Left forelimb (tissue), 1 donor: ENCODE measurements at regions not wholly inside any gene's neighbourhood (a gene's known extent, or its start where the extent isn't known, plus 50 kb on each side); places are given as distances from the start of the nearest gene placed in this dataset.

Source experiments
- DNase-seq: peaks from one replicate; pipeline ENCODE4 v3.0.0-alpha.2; 2018; ENCODE audit warnings: low spot score

GRCh38 chr4:185894481-185894880 is 82.5 kb upstream of the SORBS2 start:
- no peak for DNase-seq

GRCh38 chr4:185895351-185895750 is 83.4 kb upstream of the SORBS2 start:
- no peak for DNase-seq

GRCh38 chr4:185895866-185896265 is 83.9 kb upstream of the SORBS2 start:
- DNase-seq, result no peak

- DNase-seq, result no peak
Measured at GRCh38 chr4:185896817-185897488, 85.0 kb upstream of the SORBS2 start.

- no peak for DNase-seq
Measured at GRCh38 chr4:185898413-185898812, 86.4 kb upstream of the SORBS2 start.

- DNase-seq, result no peak
Measured at GRCh38 chr4:185899833-185900232, 87.8 kb upstream of the SORBS2 start.

- no peak for DNase-seq
Measured at GRCh38 chr4:185902654-185903053, 90.7 kb upstream of the SORBS2 start.

GRCh38 chr4:185903205-185903604 is 91.2 kb upstream of the SORBS2 start:
- no peak for DNase-seq

GRCh38 chr4:185904381-185904780 is 92.4 kb upstream of the SORBS2 start:
- DNase-seq, result no peak

GRCh38 chr4:185909972-185910371 is 98.0 kb upstream of the SORBS2 start:
- no peak for DNase-seq

- DNase-seq, result no peak
Measured at GRCh38 chr4:185911556-185912064, 99.6 kb upstream of the SORBS2 start.

GRCh38 chr4:185912779-185913178 is 100.8 kb upstream of the SORBS2 start:
- no peak for DNase-seq

GRCh38 chr4:185914583-185915199 is 102.7 kb upstream of the SORBS2 start:
- no peak for DNase-seq

- no peak for DNase-seq
Measured at GRCh38 chr4:185915271-185915670, 103.3 kb upstream of the SORBS2 start.

GRCh38 chr4:185915817-185916216 is 103.8 kb upstream of the SORBS2 start:
- DNase-seq, result no peak

GRCh38 chr4:185916231-185916630 is 104.2 kb upstream of the SORBS2 start:
- no peak for DNase-seq

- no peak for DNase-seq
Measured at GRCh38 chr4:185916683-185917082, 104.7 kb upstream of the SORBS2 start.

GRCh38 chr4:185919107-185919506 is 107.1 kb upstream of the SORBS2 start:
- DNase-seq, result no peak

- DNase-seq, result no peak
Measured at GRCh38 chr4:185920171-185920570, 108.2 kb upstream of the SORBS2 start.

GRCh38 chr4:185920691-185921260 is 108.8 kb upstream of the SORBS2 start:
- no peak for DNase-seq

GRCh38 chr4:185921583-185922555 is 109.9 kb upstream of the SORBS2 start:
- DNase-seq, result no peak

- no peak for DNase-seq
Measured at GRCh38 chr4:185924458-185925044, 112.6 kb upstream of the SORBS2 start.
